GM20000 (cell line): ENCODE measurements at regions not wholly inside any gene's neighbourhood (a gene's known extent, or its start where the extent isn't known, plus 50 kb on each side); places are given as distances from the start of the nearest gene placed in this dataset.

Source experiments
- DNase-seq: peaks from one replicate; pipeline ENCODE4 v3.0.0; 2012; ENCODE audit warnings: low spot score
- CTCF ChIP-seq: IDR thresholded peaks from 2 replicates; pipeline ENCODE4 v1.5.1; 2012; ENCODE audit warnings: mild to moderate bottlenecking, control low read depth; ENCODE audit errors: extremely low read depth, missing control alignments

DNA sequence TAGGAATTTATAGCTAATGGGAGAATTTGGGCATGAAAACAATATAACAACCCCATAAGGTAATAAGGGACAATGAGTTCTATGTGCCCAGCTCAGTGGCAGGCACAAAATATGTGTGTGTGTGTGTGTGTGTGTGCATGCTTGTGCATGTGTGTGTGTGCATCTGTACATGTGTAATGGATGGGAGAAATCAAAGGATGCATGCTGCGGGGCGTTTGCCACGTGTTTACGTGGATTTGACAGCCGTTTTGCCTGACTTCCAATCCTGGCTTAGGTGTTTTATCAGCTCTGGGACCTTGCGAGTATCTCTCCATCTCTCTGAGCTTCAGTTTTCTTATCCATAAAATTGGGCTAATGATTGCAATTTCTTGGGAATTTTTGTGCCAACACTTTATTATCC lies 108.4 kb downstream of the IRX5 start:
- no peak for TF ChIP-seq CTCF
- no peak for DNase-seq

GRCh38 chr16:55039511-55039910 lies 108.8 kb downstream of the IRX5 start:
- DNase-seq = no peak
- TF ChIP-seq CTCF = no peak

DNA sequence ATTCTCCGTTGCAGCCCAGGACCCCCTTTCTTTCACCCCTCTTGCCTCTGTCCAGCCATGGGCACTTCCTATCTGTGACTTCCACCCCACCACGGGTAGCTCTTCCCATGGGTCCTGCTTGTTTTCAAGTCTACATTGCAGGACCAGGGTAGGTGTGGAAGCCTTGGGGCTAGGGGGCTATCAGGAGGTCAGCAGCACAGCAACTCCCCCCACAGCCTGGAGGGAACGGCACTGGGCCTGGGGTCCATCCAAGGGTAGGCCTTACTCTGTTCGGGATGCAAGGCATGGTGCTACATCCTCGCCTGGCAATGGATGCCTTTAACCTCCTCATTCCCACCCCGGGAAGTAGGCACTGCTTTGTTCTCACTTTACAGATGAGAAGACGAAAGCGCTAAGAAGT lies 109.3 kb downstream of the IRX5 start:
- no peak for TF ChIP-seq CTCF

DNA sequence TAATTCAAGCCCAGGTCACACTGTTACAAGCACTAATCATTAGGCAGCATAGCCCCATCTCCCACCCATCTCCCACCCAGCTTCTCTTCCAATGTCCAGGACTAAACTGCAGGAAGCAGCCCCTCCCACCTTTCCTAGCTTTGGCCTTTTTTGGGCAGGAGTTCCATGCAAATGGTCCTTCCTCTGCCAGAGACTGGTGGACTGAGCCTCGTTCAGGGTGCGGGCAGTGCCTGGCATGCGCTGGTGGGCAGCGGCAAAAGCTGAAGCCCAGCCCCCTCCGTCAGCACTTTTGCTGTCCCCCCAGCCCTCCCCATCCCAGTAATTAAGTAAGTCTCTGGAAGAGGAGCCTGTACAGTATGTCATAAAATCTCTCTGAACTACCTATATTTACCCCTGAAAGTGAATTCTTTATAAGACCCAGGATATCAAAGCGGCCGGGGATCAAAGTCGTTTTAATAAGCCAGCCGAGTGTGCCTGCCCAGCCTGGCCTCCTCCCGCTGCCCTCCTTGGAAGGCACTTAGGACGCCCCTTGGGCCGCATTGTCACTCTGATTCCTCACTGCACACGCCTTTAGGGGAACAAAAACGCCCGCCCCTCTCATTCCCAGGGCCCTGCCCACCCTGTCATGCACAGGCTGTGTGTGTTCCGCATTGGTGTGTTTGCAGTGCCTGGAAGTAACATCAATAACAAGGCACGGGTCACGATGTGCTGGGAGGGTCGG lies 109.9 kb downstream of the IRX5 start:
- TF ChIP-seq CTCF = no peak
- no peak for DNase-seq

More for the DNA sequence above, 109.3 kb downstream of the IRX5 start:
- DNase-seq = no peak

DNA sequence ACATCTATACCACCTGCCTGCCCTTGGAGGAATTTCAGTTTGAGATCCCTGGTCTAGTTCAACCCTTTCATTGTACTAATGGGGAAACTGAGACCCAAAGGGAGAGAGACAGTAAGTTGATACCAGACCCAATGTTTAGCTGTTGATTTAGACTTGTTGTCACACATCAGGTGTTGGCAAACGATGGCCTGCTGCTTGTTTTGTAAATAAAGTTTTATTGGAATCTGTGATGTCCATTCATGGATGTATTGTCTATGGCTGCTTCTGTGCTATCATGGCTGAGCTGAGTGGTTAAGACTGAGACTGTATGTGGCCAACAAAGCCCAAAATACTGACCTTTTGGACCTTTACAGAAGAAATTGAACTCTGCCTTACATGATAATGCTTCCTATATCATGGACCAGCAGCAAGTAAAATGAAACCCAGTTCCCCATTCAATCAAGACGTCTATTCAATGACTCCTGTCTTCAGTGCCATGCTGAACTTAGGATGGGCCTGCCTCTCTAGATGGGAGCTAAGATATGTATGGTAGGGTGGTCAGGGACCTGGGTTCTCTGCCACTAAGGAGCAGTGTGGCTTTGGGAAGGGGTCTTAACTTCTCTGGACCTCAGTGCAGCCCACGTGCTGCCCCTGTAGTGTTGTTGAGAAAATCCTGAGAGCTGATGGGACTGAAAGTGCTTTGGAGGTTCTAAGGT lies 111.0 kb downstream of the IRX5 start:
- TF ChIP-seq CTCF = no peak
- no peak for DNase-seq

DNA sequence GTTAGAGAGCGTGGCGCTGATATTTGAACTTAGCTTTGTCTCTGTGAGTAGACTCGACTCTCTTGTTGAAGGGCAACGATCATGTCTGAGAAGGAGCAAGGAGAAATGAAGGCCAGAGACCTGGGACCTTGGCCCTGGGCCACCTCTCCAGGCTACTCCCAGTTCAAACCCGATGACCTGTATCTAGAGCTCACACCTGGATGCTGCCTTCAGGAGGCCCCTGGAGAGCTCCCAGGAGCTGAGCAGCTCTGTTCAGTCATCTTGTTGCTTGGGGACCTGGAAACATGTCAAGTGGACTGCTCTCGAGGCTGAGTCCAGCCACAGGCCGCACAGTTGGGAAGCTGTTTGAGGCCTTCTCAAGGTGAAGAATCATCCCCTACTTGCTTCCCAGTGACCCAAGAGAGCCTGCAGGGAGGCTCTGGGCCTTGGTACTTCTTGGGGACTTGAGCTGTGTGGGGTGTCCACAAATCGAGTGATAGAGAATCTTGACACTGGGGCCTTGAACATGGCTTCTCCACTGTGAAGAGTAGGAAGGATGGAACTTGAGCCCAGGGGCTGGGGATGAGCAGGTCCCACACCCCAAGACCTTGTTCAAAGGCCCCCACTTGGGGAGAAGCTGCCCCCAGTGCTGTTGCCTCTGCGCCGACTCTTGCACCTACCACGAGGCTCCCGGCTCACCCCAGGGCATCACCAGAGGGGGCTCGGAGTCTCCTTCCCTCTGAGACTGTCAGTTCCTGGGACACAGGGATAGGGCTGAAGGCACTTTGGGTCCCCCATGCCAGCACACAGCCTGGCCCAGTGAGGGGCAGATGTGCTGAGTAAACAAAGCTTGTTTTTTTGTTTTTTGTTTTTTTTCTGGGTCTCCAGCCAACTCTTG lies 112.1 kb downstream of the IRX5 start:
- DNase-seq = no peak
- no peak for TF ChIP-seq CTCF

DNA sequence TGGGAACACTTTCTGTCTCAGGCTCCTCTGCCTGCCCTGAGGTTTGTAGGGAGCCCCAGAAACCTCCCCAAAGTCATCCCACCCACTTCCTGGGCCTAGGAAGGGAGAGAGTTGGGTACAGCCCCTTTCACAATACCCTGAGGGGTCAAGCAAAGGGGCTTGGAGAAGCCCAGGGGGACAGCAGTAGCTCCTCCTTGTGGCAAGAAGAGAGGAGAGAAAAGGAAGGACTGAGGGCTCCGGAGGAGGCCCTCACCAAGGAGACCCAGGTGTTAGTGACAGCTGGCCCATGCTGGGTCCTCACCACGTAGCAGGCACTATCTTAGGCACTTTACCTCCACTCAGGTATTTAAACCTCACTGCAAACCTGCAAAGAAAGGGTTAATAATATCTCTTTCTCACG lies 112.8 kb downstream of the IRX5 start:
- TF ChIP-seq CTCF = no peak
- no peak for DNase-seq
